IPS-15b (cell line): ENCODE measurements at regions not wholly inside any gene's neighbourhood (a gene's known extent, or its start where the extent isn't known, plus 50 kb on each side); places are given as distances from the start of the nearest gene placed in this dataset.

Experiments
- H3K27me3 ChIP-seq: one replicate; pipeline ENCODE4 v1.6.1; 2013; ENCODE audit warnings: low read length; ENCODE audit not compliant: control insufficient read depth, insufficient read depth
- H3K36me3 ChIP-seq: one replicate; pipeline ENCODE4 v1.6.1; 2013; ENCODE audit warnings: low read length; ENCODE audit not compliant: control insufficient read depth, insufficient read depth
- H3K4me1 ChIP-seq: one replicate; pipeline ENCODE4 v1.6.1; 2013; ENCODE audit warnings: mild to moderate bottlenecking, low read length; ENCODE audit not compliant: control insufficient read depth, insufficient read depth
- H3K4me3 ChIP-seq: one replicate; pipeline ENCODE4 v1.5.1; 2013; ENCODE audit warnings: low read depth, low read length
- H3K9ac ChIP-seq: one replicate; pipeline ENCODE4 v1.6.1; 2013; ENCODE audit warnings: low read depth, mild to moderate bottlenecking, low read length
- H3K9me3 ChIP-seq: one replicate; pipeline ENCODE4 v1.6.1; 2013; ENCODE audit warnings: mild to moderate bottlenecking, low read length; ENCODE audit not compliant: control insufficient read depth, insufficient read depth

- Histone ChIP-seq H3K9me3 (no peaks in the 10 kb centered on the region), H3K4me3 (no peak overlapping the region), H3K4me1 (no peaks in the 10 kb centered on the region), H3K36me3 (no peaks in the 10 kb centered on the region), H3K27me3 (no peaks in the 10 kb centered on the region), H3K9ac (no peak overlapping the region)
Measured at GRCh38 chr1:228825840-228826484, 90.7 kb downstream of the RHOU start.

- Histone ChIP-seq H3K36me3 (no peaks in the 10 kb centered on the region), H3K9me3 (no peaks in the 10 kb centered on the region), H3K4me3 (no peak overlapping the region), H3K4me1 (no peaks in the 10 kb centered on the region), H3K27me3 (no peaks in the 10 kb centered on the region), H3K9ac (no peak overlapping the region)
Measured at GRCh38 chr1:228827019-228827418, 91.7 kb downstream of the RHOU start.

- no peaks in the 10 kb centered on the region for H3K27me3 ChIP-seq
- H3K9me3 ChIP-seq: no peaks in the 10 kb centered on the region
- H3K9ac ChIP-seq: no peak overlapping the region
- no peaks in the 10 kb centered on the region for H3K4me1 ChIP-seq
- no peak overlapping the region for H3K4me3 ChIP-seq
- no peaks in the 10 kb centered on the region for H3K36me3 ChIP-seq
Measured at GRCh38 chr1:228828151-228828550, 92.9 kb downstream of the RHOU start.

GRCh38 chr1:228830185-228830953 lies 95.1 kb downstream of the RHOU start:
- Histone ChIP-seq H3K4me3 (no peak overlapping the region), H3K4me1 (no peaks in the 10 kb centered on the region), H3K9me3 (no peaks in the 10 kb centered on the region), H3K36me3 (no peaks in the 10 kb centered on the region), H3K9ac (no peak overlapping the region), H3K27me3 (no peaks in the 10 kb centered on the region)

- Histone ChIP-seq H3K9ac (no peak overlapping the region), H3K27me3 (no peaks in the 10 kb centered on the region), H3K9me3 (no peaks in the 10 kb centered on the region), H3K36me3 (no peaks in the 10 kb centered on the region), H3K4me3 (no peak overlapping the region), H3K4me1 (no peaks in the 10 kb centered on the region)
Measured at GRCh38 chr1:228830954-228831481, 95.7 kb downstream of the RHOU start.

GRCh38 chr1:228833911-228834688 lies 98.8 kb downstream of the RHOU start:
- Histone ChIP-seq H3K9me3 (no peaks in the 10 kb centered on the region), H3K27me3 (no peaks in the 10 kb centered on the region), H3K9ac (no peak overlapping the region), H3K36me3 (no peaks in the 10 kb centered on the region), H3K4me3 (no peak overlapping the region), H3K4me1 (no peaks in the 10 kb centered on the region)

GRCh38 chr1:228835456-228835855 lies 100.2 kb downstream of the RHOU start:
- Histone ChIP-seq H3K36me3 (no peaks in the 10 kb centered on the region), H3K9ac (no peak overlapping the region), H3K27me3 (no peaks in the 10 kb centered on the region), H3K9me3 (no peaks in the 10 kb centered on the region), H3K4me3 (no peak overlapping the region), H3K4me1 (no peaks in the 10 kb centered on the region)

GRCh38 chr1:228835911-228836310 lies 100.6 kb downstream of the RHOU start:
- Histone ChIP-seq H3K4me3 (no peak overlapping the region), H3K27me3 (no peaks in the 10 kb centered on the region), H3K4me1 (no peaks in the 10 kb centered on the region), H3K9ac (no peak overlapping the region), H3K9me3 (no peaks in the 10 kb centered on the region), H3K36me3 (no peaks in the 10 kb centered on the region)

GRCh38 chr1:228836427-228836826 lies 101.1 kb downstream of the RHOU start:
- H3K36me3 ChIP-seq: no peaks in the 10 kb centered on the region
- H3K9ac ChIP-seq: no peak overlapping the region
- no peaks in the 10 kb centered on the region for H3K9me3 ChIP-seq
- no peaks in the 10 kb centered on the region for H3K4me1 ChIP-seq
- no peaks in the 10 kb centered on the region for H3K27me3 ChIP-seq
- H3K4me3 ChIP-seq: no peak overlapping the region

- no peaks in the 10 kb centered on the region for H3K36me3 ChIP-seq
- H3K4me3 ChIP-seq: no peak overlapping the region
- H3K9me3 ChIP-seq: no peaks in the 10 kb centered on the region
- H3K27me3 ChIP-seq: no peaks in the 10 kb centered on the region
- no peaks in the 10 kb centered on the region for H3K4me1 ChIP-seq
- H3K9ac ChIP-seq: no peak overlapping the region
Measured at GRCh38 chr1:228837032-228837431, 101.8 kb downstream of the RHOU start.

GRCh38 chr1:228837817-228838716 lies 102.8 kb downstream of the RHOU start:
- Histone ChIP-seq H3K4me1 (no peaks in the 10 kb centered on the region), H3K36me3 (no peaks in the 10 kb centered on the region), H3K27me3 (no peaks in the 10 kb centered on the region), H3K4me3 (no peak overlapping the region), H3K9me3 (no peaks in the 10 kb centered on the region), H3K9ac (no peak overlapping the region)
